Left lung (tissue), 4 donors: ENCODE measurements at regions not wholly inside any gene's neighbourhood (a gene's known extent, or its start where the extent isn't known, plus 50 kb on each side); places are given as distances from the start of the nearest gene placed in this dataset.

Experiments
- ATAC-seq: fragments of 200-7000 bp; cut with Tn5 transposase; one replicate; pipeline ENCODE4 v1.9.1; 2020; ENCODE audit warnings: moderate library complexity
- DNase-seq, 4 donors: peaks; one replicate each; pipeline ENCODE4 v3.0.0-alpha.2; 2013 to 2020
- H3K27ac ChIP-seq, 2 donors: fragments of 200-600 bp; sonication (generic) in 1 of 2; one replicate each; pipeline versions ENCODE4 v1.5.0 to v1.8.0; 2020 to 2021
- H3K27me3 ChIP-seq, 2 donors: fragments of 200-600 bp; sonication (generic) in 1 of 2; one replicate each; pipeline versions ENCODE4 v1.5.0 to v1.8.0; 2020 to 2021
- H3K36me3 ChIP-seq, 2 donors: fragments of 200-600 bp; sonication (generic) in 1 of 2; one replicate each; pipeline versions ENCODE4 v1.5.0 to v1.8.0; 2020 to 2021
- H3K4me1 ChIP-seq, 2 donors: fragments of 200-600 bp; one replicate each; pipeline ENCODE4 v1.8.0; 2021
- H3K4me3 ChIP-seq, 2 donors: fragments of 200-600 bp; sonication (generic) in 1 of 2; one replicate each; pipeline versions ENCODE4 v1.5.0 to v1.8.0; 2020 to 2021; ENCODE audit warnings: mild to moderate bottlenecking in 1 of 2
- H3K9me3 ChIP-seq, 2 donors: fragments of 200-600 bp; sonication (generic) in 1 of 2; one replicate each; pipeline versions ENCODE4 v1.5.0 to v1.8.0; 2020 to 2021
- intact Hi-C, 2 donors: fragments of 100-400 bp; cut with DNase I; formaldehyde crosslinking; loops; one replicate each; pipeline versions ENCODE4 v1.11.2 to v1.14.2; 2022
- TF ChIP-seq, protein P1 (sequence below), 2 donors: fragments of 200-600 bp; sonication (generic) in 1 of 2; IDR thresholded peaks; one replicate each; pipeline versions ENCODE4 v1.5.0 to v1.8.0; 2021; ENCODE audit warnings: antibody characterized with exemption in 2 of 2
- donor health status: DM: no; HTN: yes; CAD: no.
- donor health status: DM: no; HTN: no; CAD: no.

GRCh38 chr15:101559952-101560351 is 70.4 kb upstream of the PCSK6 start:
- Histone ChIP-seq H3K4me1 (no peaks in the 10 kb centered on the region), H3K9me3 (no peaks in the 10 kb centered on the region), H3K36me3 (no peaks in the 10 kb centered on the region), H3K4me3 (no peak overlapping the region), H3K27ac (no peak overlapping the region), H3K27me3 (no peaks in the 10 kb centered on the region)
- ATAC-seq: no peak
- TF ChIP-seq, protein P1, sequence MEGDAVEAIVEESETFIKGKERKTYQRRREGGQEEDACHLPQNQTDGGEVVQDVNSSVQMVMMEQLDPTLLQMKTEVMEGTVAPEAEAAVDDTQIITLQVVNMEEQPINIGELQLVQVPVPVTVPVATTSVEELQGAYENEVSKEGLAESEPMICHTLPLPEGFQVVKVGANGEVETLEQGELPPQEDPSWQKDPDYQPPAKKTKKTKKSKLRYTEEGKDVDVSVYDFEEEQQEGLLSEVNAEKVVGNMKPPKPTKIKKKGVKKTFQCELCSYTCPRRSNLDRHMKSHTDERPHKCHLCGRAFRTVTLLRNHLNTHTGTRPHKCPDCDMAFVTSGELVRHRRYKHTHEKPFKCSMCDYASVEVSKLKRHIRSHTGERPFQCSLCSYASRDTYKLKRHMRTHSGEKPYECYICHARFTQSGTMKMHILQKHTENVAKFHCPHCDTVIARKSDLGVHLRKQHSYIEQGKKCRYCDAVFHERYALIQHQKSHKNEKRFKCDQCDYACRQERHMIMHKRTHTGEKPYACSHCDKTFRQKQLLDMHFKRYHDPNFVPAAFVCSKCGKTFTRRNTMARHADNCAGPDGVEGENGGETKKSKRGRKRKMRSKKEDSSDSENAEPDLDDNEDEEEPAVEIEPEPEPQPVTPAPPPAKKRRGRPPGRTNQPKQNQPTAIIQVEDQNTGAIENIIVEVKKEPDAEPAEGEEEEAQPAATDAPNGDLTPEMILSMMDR (IDR thresholded peaks at IDR 0.05): no peak
- DNase-seq: peak in 1 of 4 donors; percentile 31
- intact Hi-C loops: no loop called here

- no peaks in the 10 kb centered on the region for H3K27me3 ChIP-seq
- H3K27ac ChIP-seq: no peak overlapping the region
- peak in 2 of 4 donors; percentile 32 to 72 for DNase-seq
- intact Hi-C loops: no loop called here
- H3K36me3 ChIP-seq: no peaks in the 10 kb centered on the region
- peak; percentile 73 for ATAC-seq
- TF ChIP-seq, protein P1 (IDR thresholded peaks at IDR 0.05): no peak
- no peaks in the 10 kb centered on the region for H3K9me3 ChIP-seq
- H3K4me3 ChIP-seq: no peak overlapping the region
- H3K4me1 ChIP-seq: no peaks in the 10 kb centered on the region
Measured at GRCh38 chr15:101558221-101558941, 68.9 kb upstream of the PCSK6 start.

DNA sequence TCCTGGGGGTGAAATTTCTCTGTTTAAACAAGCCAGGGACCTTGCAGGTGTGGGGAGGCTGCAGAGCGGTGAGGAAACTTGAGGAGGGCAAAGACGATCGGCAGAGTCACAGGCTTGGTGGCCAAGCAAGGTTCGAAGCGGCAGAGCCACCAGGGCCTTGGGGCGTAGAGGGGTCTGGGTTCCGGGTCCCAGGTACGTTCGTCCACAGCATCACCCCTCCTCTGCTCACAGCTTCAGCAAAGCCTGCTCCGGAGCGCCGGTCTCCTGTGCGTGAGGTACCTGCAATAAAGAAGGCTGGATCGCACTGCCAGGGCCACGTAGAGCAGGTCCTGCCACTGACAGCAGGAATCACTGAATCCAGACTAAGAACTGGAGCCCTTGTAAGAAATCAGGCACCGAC is 66.8 kb upstream of the PCSK6 start:
- TF ChIP-seq, protein P1 (IDR thresholded peaks at IDR 0.05): no peak
- ATAC-seq: no peak

DNA sequence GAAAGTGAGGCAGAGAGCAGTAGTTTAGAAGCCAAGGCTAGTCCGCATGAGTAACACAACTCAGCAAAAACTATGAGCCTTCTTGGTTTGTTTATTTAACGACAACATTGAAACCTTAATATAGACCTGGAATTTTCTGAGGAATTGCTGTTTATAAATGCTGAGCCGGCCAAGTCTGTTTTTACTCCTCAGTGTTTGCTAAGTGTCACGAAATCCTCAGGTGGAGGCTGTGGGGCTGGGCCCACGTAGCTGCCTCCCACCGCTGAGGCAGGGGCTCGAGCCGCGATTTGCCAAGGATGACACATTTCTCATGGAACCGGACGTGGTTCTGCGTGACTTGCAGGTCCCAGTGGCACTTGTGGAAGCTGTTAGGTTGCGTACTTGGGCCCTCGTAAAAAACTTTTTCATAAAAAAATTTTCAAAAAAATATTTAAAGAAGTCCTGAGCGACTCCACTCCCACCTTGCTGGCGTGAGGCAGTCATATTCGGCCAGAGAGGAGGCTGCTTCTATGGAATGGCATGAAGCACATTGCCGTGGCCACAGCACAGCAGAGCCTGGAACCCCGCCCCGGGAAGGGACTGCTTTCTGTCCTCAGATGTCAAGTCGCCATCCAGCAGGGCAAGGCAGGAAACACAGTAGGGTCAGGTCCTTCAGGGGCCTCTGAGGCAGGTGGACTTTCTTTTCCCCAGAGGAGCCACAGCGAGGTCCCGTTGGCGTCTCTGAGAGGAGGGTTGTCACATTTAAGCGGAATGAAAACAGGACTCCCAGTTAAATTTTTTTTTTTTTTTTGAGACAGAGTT is 64.8 kb upstream of the PCSK6 start:
- Histone ChIP-seq H3K27me3 (no peaks in the 10 kb centered on the region), H3K36me3 (no peaks in the 10 kb centered on the region), H3K4me3 (no peak overlapping the region), H3K9me3 (no peaks in the 10 kb centered on the region), H3K27ac (no peak overlapping the region), H3K4me1 (no peaks in the 10 kb centered on the region)
- no peak for ATAC-seq
- intact Hi-C loops: no loop called here
- TF ChIP-seq, protein P1 (IDR thresholded peaks at IDR 0.05): no peak
- peak in 1 of 4 donors; percentile 39 for DNase-seq

More for the DNA sequence above, 66.8 kb upstream of the PCSK6 start:
- intact Hi-C loops: no loop called here
- Histone ChIP-seq H3K4me3 (no peak overlapping the region), H3K27ac (no peak overlapping the region), H3K27me3 (no peaks in the 10 kb centered on the region), H3K4me1 (no peaks in the 10 kb centered on the region), H3K9me3 (no peaks in the 10 kb centered on the region), H3K36me3 (no peaks in the 10 kb centered on the region)
- no peak for DNase-seq
